DMS53 (cell line): ENCODE measurements at regions not wholly inside any gene's neighbourhood (a gene's known extent, or its start where the extent isn't known, plus 50 kb on each side); places are given as distances from the start of the nearest gene placed in this dataset.
"Not testable (repeated sequence)": the region's sequence is repeated elsewhere in the genome, so short reads cannot be mapped to it uniquely, and the experiment has no call there.

ENCODE experiments used
- DNase-seq: peaks from one replicate; lab custom pipeline; 2025; lab: John Stamatoyannopoulos, UW

GRCh38 chr7:106713452-106713851, 52.5 kb upstream of the CCDC71L start:
- DNase-seq: not testable (repeated sequence)

- not testable (repeated sequence) for DNase-seq
Measured at GRCh38 chr7:106714590-106715442, 53.9 kb upstream of the CCDC71L start.

GRCh38 chr7:106715730-106716129, 54.8 kb upstream of the CCDC71L start:
- no peak for DNase-seq

- no peak for DNase-seq
Measured at GRCh38 chr7:106717254-106717954, 56.4 kb upstream of the CCDC71L start.

GRCh38 chr7:106717955-106718871, 57.3 kb upstream of the CCDC71L start:
- DNase-seq: peak; percentile 85

- DNase-seq: no peak
Measured at GRCh38 chr7:106720641-106721040, 59.7 kb upstream of the CCDC71L start.

- no peak for DNase-seq
Measured at GRCh38 chr7:106721816-106722785, 61.1 kb upstream of the CCDC71L start.

- DNase-seq: no peak
Measured at GRCh38 chr7:106723398-106723797, 62.4 kb upstream of the CCDC71L start.

GRCh38 chr7:106729720-106730385, 68.9 kb upstream of the CCDC71L start:
- DNase-seq: peak; percentile 57

GRCh38 chr7:106731187-106731586, 70.2 kb upstream of the CCDC71L start:
- DNase-seq: peak; percentile 19

- DNase-seq: no peak
Measured at GRCh38 chr7:106731646-106732444, 70.9 kb upstream of the CCDC71L start.

GRCh38 chr7:106735637-106736036, 74.7 kb upstream of the CCDC71L start:
- DNase-seq: no peak

GRCh38 chr7:106736123-106736507, 75.2 kb upstream of the CCDC71L start:
- no peak for DNase-seq

GRCh38 chr7:106736508-106737201, 75.7 kb upstream of the CCDC71L start:
- DNase-seq: peak; percentile 82

GRCh38 chr7:106737202-106737562, 76.2 kb upstream of the CCDC71L start:
- DNase-seq: peak; percentile 52

GRCh38 chr7:106740806-106741205, 79.8 kb upstream of the CCDC71L start:
- DNase-seq: no peak

- DNase-seq: no peak
Measured at GRCh38 chr7:106744563-106745091, 83.7 kb upstream of the CCDC71L start.

- not testable (repeated sequence) for DNase-seq
Measured at GRCh38 chr7:106747301-106747700, 86.3 kb upstream of the CCDC71L start.

GRCh38 chr7:106747804-106748203, 86.8 kb upstream of the CCDC71L start:
- no peak for DNase-seq
